ENCODE measurements at regions not wholly inside any gene's neighbourhood (a gene's known extent, or its start where the extent isn't known, plus 50 kb on each side); places are given as distances from the start of the nearest gene placed in this dataset.

- TF ChIP-seq RNF219 (CRISPR knock-in tag; IDR thresholded peaks at IDR 0.05): no peak
- TF ChIP-seq ZFY (CRISPR knock-in tag; IDR thresholded peaks at IDR 0.05): no peak
These were observed 84.5 kb upstream of the KCNE2 start (continued) for GRCh38 chr21:34279285-34279684.

- no peaks in the 10 kb centered on the region for H3K4me1 ChIP-seq (ENCODE audit: insufficient read depth, low read length)
- FAIRE-seq: no peak
- H3K36me3 ChIP-seq (replicated peaks in 1 of 2; ENCODE audit: control insufficient read depth in 1 of 2, insufficient read depth in 2 of 2, low read length in 2 of 2): no peaks in the 10 kb centered on the region
- H3K27ac ChIP-seq (ENCODE audit: extremely low read length, insufficient read depth, low read length): no peak overlapping the region
- no peak overlapping the region for H3K4me2 ChIP-seq (ENCODE audit: low read depth, low read length)
- ChIA-PET CTCF (ENCODE audit: low intra/inter-chr PET ratio, low total read pairs) (no interaction called here), POLR2A (no interaction called here)
- no peaks in the 10 kb centered on the region for H3K79me2 ChIP-seq (ENCODE audit: insufficient read depth, low read length)
- in situ Hi-C loops (cut with HindIII; ENCODE audit: extremely low pct_ligation_motif_present, low pct_unique_long_range_greater_than_20kb): no loop called here
- H3K9ac ChIP-seq (ENCODE audit: insufficient read depth, low read depth, low read length): no peak overlapping the region
- H3K27me3 ChIP-seq (ENCODE audit: control insufficient read depth in 1 of 2, insufficient read depth in 2 of 2, low read length in 2 of 2): peaks cover 0 to 32% of the 10 kb centered on the region in 2 experiments; a peak in 3 of 5 replicates
- DNase-seq (ENCODE audit: low spot score): no peak
- intact Hi-C loops (cut with micrococcal nuclease; ENCODE audit: unreplicated experiment): no loop called here
- no peak overlapping the region for H2AFZ ChIP-seq (ENCODE audit: low read length)
- no peak for ATAC-seq
- H3K9me3 ChIP-seq (ENCODE audit: low read length): no peaks in the 10 kb centered on the region
- no TSS peak for BruUV-seq (replicated peaks)
- no peaks in the 10 kb centered on the region for H4K20me1 ChIP-seq (ENCODE audit: insufficient read depth, low read length)
- 4% methylated on average over 3 of the region's 3 CpGs for WGBS (ENCODE audit: low lambda C conversion rate)
- H3K4me3 ChIP-seq (replicated peaks in 1 of 3; ENCODE audit: insufficient read depth in 1 of 3, low read depth in 2 of 3, low read length in 3 of 3): no peak overlapping the region
- TF ChIP-seq SOX5 (CRISPR knock-in tag; IDR thresholded peaks at IDR 0.05; ENCODE audit: borderline replicate concordance) (no peak), ETS1 (CRISPR knock-in tag; IDR thresholded peaks at IDR 0.05) (no peak), WIZ (CRISPR knock-in tag; IDR thresholded peaks at IDR 0.05) (no peak), CCDC6 (CRISPR knock-in tag; IDR thresholded peaks at IDR 0.05) (no peak), ZHX2 (IDR thresholded peaks at IDR 0.05; ENCODE audit: low read depth) (no peak), ZHX2 (CRISPR knock-in tag; IDR thresholded peaks at IDR 0.05; ENCODE audit: borderline replicate concordance) (no peak), ZFP82 (CRISPR knock-in tag; IDR thresholded peaks at IDR 0.05; ENCODE audit: borderline replicate concordance) (no peak), ZNF337 (CRISPR knock-in tag; IDR thresholded peaks at IDR 0.05; ENCODE audit: borderline replicate concordance, low read depth) (no peak), ELF4 (CRISPR knock-in tag; IDR thresholded peaks at IDR 0.05; ENCODE audit: borderline replicate concordance) (no peak), ERF (CRISPR knock-in tag; IDR thresholded peaks at IDR 0.05) (no peak), ZBTB20 (CRISPR knock-in tag; IDR thresholded peaks at IDR 0.05; ENCODE audit: borderline replicate concordance, low read depth) (no peak), KLF9 (CRISPR knock-in tag; IDR thresholded peaks at IDR 0.05; ENCODE audit: low read depth) (no peak), NFE2L1 (CRISPR knock-in tag; IDR thresholded peaks at IDR 0.05; ENCODE audit: borderline replicate concordance) (no peak), ZNF556 (CRISPR knock-in tag; IDR thresholded peaks at IDR 0.05; ENCODE audit: borderline replicate concordance) (no peak), ZNF7 (CRISPR knock-in tag; IDR thresholded peaks at IDR 0.05) (no peak)
These were observed 83.9 kb upstream of the KCNE2 start for GRCh38 chr21:34279883-34280282.

Data from HepG2 (cell line).